ENCODE measurements at regions not wholly inside any gene's neighbourhood (a gene's known extent, or its start where the extent isn't known, plus 50 kb on each side); places are given as distances from the start of the nearest gene placed in this dataset.

- no peak for DNase-seq
- TF ChIP-seq POLR2A (IDR thresholded peaks at IDR 0.05), result no peak
- no peak for TF ChIP-seq CTCF (IDR thresholded peaks at IDR 0.05)
- no peaks in the 10 kb centered on the region for H3K4me1 ChIP-seq
- H3K4me3 ChIP-seq, result no peak overlapping the region
- H3K9me3 ChIP-seq, result no peaks in the 10 kb centered on the region
- H3K27ac ChIP-seq, result no peak overlapping the region
- H3K27me3 ChIP-seq, result no peaks in the 10 kb centered on the region
- no peaks in the 10 kb centered on the region for H3K36me3 ChIP-seq
Observed at GRCh38 chr1:229874609-229875008, 192.4 kb upstream of the GALNT2 start.

GRCh38 chr1:229875086-229875485, 192.0 kb upstream of the GALNT2 start:
- DNase-seq, result no peak
- Histone ChIP-seq H3K4me3 (no peak overlapping the region), H3K9me3 (no peaks in the 10 kb centered on the region), H3K4me1 (no peaks in the 10 kb centered on the region), H3K36me3 (no peaks in the 10 kb centered on the region), H3K27ac (no peak overlapping the region), H3K27me3 (no peaks in the 10 kb centered on the region)
- TF ChIP-seq CTCF (IDR thresholded peaks at IDR 0.05) (no peak), POLR2A (IDR thresholded peaks at IDR 0.05) (no peak)

GRCh38 chr1:229879746-229880145, 187.3 kb upstream of the GALNT2 start:
- no peaks in the 10 kb centered on the region for H3K9me3 ChIP-seq
- no peak overlapping the region for H3K27ac ChIP-seq
- H3K4me1 ChIP-seq, result no peaks in the 10 kb centered on the region
- no peak for DNase-seq
- TF ChIP-seq CTCF (IDR thresholded peaks at IDR 0.05), result no peak
- no peaks in the 10 kb centered on the region for H3K27me3 ChIP-seq
- H3K4me3 ChIP-seq, result no peak overlapping the region
- no peaks in the 10 kb centered on the region for H3K36me3 ChIP-seq

GRCh38 chr1:229880271-229881170, 186.5 kb upstream of the GALNT2 start:
- no peak for DNase-seq
- H3K4me1 ChIP-seq, result no peaks in the 10 kb centered on the region
- no peak overlapping the region for H3K27ac ChIP-seq
- no peak overlapping the region for H3K4me3 ChIP-seq
- no peaks in the 10 kb centered on the region for H3K36me3 ChIP-seq
- TF ChIP-seq CTCF (IDR thresholded peaks at IDR 0.05), result no peak
- H3K9me3 ChIP-seq, result no peaks in the 10 kb centered on the region
- no peaks in the 10 kb centered on the region for H3K27me3 ChIP-seq

- Histone ChIP-seq H3K27ac (no peak overlapping the region), H3K4me3 (no peak overlapping the region), H3K4me1 (no peaks in the 10 kb centered on the region), H3K36me3 (no peaks in the 10 kb centered on the region), H3K27me3 (no peaks in the 10 kb centered on the region), H3K9me3 (no peaks in the 10 kb centered on the region)
- no peak for TF ChIP-seq CTCF (IDR thresholded peaks at IDR 0.05)
- no peak for TF ChIP-seq POLR2A (IDR thresholded peaks at IDR 0.05)
- DNase-seq, result no peak
Observed at GRCh38 chr1:229882621-229883020, 184.4 kb upstream of the GALNT2 start.

All from Peyer's patch (tissue), 4 donors.